Activated naive CD8-positive, alpha-beta T cell treated with anti-CD3 and anti-CD28 coated beads, Interleukin-2, amount 10 ng/mL, durations not matched to agents 7 days and 5 days (primary cell): ENCODE measurements at regions not wholly inside any gene's neighbourhood (a gene's known extent, or its start where the extent isn't known, plus 50 kb on each side); places are given as distances from the start of the nearest gene placed in this dataset.
"Not testable (repeated sequence)": the region's sequence is repeated elsewhere in the genome, so short reads cannot be mapped to it uniquely, and the experiment has no call there.

Experiments used
- ATAC-seq: fragments of 150-1000 bp; cut with Tn5 transposase; one replicate; pipeline ENCODE4 v1.10.0; 2021; ENCODE audit warnings: low read depth, moderate library complexity
- POLR2A ChIA-PET: fragments of 350-600 bp; sonication (Branson Sonifier 250); formaldehyde crosslinking; loops from one replicate; lab custom pipeline; 2021; ENCODE audit warnings: antibody characterized with exemption; lab: Charles Lee
- DNase-seq: peaks from one replicate; pipeline ENCODE4 v3.0.0; 2021
- H3K27ac Mint-ChIP-seq: one replicate; pipeline ENCODE4 v1.8.0; 2022; ENCODE audit warnings: mild to moderate bottlenecking, mixed read lengths
- H3K27me3 Mint-ChIP-seq: one replicate; pipeline ENCODE4 v1.8.0; 2022; ENCODE audit warnings: mild to moderate bottlenecking, moderate library complexity, mixed read lengths
- H3K36me3 Mint-ChIP-seq: one replicate; pipeline ENCODE4 v1.8.0; 2021; ENCODE audit warnings: mild to moderate bottlenecking, mixed read lengths
- H3K4me1 Mint-ChIP-seq: one replicate; pipeline ENCODE4 v1.8.0; 2021; ENCODE audit warnings: mixed read lengths
- H3K4me3 Mint-ChIP-seq: one replicate; pipeline ENCODE4 v1.8.0; 2022; ENCODE audit warnings: mild to moderate bottlenecking, moderate library complexity, mixed read lengths
- H3K9me3 Mint-ChIP-seq: one replicate; pipeline ENCODE4 v1.8.0; 2021; ENCODE audit warnings: mixed read lengths

DNA sequence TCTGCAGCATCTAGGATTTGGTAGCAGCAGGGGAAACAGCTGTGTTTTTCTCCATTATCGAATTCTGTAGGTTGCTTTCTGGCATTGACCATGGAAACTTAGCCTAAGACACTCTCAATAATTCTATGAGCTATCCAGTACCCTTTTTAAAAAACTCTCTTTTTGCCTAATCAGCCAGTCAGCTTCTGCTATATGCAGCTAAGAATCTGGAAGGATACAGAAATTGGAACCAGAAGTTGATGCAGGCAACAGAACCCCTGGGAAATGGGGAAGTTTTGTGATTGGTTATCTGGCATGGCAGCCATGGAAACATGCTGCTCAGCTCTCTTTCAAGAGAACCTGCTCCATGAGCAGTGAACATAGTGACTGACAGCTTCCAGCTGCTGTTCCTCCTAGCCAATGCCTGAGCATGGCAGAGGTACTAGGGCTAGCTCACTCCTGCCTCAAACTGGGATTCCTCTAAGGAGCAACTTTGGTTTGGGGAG lies 417.6 kb upstream of the MAOA start:
- peaks cover 1% of the 10 kb centered on the region for H3K9me3 Mint-ChIP-seq
- no peaks in the 10 kb centered on the region for H3K27me3 Mint-ChIP-seq
- POLR2A ChIA-PET = no interaction called here
- DNase-seq (no peak), ATAC-seq (no peak)
- H3K36me3 Mint-ChIP-seq = no peaks in the 10 kb centered on the region
- no peaks in the 10 kb centered on the region for H3K4me1 Mint-ChIP-seq
- H3K4me3 Mint-ChIP-seq = no peak overlapping the region
- H3K27ac Mint-ChIP-seq = no peak overlapping the region

DNA sequence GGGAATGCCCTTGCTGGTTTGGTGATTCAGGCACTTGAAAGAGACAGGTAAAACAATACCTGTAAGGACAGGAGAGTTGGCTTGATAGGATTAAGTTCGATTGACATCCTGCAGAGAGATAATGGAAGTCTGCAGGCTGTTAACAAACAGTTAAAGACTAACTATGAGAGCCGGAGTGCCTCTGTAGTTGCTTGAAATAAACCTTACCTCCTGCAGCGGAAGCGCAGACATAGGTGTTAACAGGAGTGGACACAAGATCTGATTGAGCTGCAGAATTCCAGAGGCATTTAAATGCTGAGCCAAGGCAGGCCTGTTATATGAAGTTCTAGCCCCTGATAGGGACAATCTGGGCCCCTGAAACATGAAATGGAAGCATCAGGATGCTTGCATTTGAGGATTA lies 416.7 kb upstream of the MAOA start:
- ATAC-seq (no peak), DNase-seq (no peak)
- no peaks in the 10 kb centered on the region for H3K36me3 Mint-ChIP-seq
- H3K4me1 Mint-ChIP-seq = no peaks in the 10 kb centered on the region
- H3K4me3 Mint-ChIP-seq = no peak overlapping the region
- peaks cover 1% of the 10 kb centered on the region for H3K9me3 Mint-ChIP-seq
- POLR2A ChIA-PET = no interaction called here
- H3K27ac Mint-ChIP-seq = no peak overlapping the region
- H3K27me3 Mint-ChIP-seq = no peaks in the 10 kb centered on the region

DNA sequence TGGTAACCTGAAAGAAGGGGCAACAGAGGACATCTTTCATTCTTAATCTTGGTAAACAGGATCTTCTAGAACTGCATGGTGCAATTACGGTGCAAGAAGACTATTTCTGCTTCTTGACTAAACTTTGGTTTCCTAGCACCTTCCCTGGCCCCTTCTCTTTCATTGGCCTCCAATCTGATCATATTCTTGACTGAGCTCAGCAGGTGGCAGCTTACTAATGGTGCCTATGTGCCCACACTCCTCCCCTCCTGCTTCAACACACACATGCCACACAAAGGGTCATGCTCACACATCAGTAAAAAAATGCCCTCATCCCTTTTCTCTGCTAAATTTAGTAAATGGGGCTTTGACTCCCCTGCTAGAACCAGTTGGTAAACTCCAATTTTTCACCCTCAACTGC lies 400.5 kb upstream of the MAOA start:
- Mint-ChIP-seq H3K36me3 (peaks cover 2% of the 10 kb centered on the region), H3K27me3 (no peaks in the 10 kb centered on the region), H3K27ac (no peak overlapping the region), H3K9me3 (peaks cover 3% of the 10 kb centered on the region), H3K4me1 (no peaks in the 10 kb centered on the region), H3K4me3 (no peak overlapping the region)
- POLR2A ChIA-PET = no interaction called here
- ATAC-seq (no peak), DNase-seq (no peak)

DNA sequence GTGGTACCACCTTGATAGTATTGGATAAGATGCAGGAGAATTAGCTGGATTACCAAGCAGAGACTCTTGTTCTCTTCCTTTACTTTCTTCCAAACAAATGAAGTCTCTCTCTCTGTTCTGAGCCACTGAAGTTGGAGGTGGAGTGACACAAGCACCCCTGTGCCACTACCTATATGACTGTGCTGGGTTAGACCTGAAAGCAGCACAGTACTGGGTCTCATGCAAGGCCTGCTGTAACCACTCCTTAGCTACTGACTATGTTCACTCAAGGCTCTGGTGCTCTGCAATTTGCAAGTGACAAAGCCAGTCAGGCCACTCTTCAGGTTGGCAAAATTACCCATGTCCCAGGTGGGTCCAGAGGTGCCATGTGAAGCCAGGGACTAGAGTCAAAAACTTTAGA lies 389.6 kb upstream of the MAOA start:
- ATAC-seq = no peak
- H3K4me1 Mint-ChIP-seq = no peaks in the 10 kb centered on the region
- H3K36me3 Mint-ChIP-seq = peaks cover 2% of the 10 kb centered on the region
- H3K27ac Mint-ChIP-seq = no peak overlapping the region
- H3K4me3 Mint-ChIP-seq = no peak overlapping the region
- no peaks in the 10 kb centered on the region for H3K27me3 Mint-ChIP-seq
- H3K9me3 Mint-ChIP-seq = peaks cover 6% of the 10 kb centered on the region
- no peak for DNase-seq
- POLR2A ChIA-PET = no interaction called here

DNA sequence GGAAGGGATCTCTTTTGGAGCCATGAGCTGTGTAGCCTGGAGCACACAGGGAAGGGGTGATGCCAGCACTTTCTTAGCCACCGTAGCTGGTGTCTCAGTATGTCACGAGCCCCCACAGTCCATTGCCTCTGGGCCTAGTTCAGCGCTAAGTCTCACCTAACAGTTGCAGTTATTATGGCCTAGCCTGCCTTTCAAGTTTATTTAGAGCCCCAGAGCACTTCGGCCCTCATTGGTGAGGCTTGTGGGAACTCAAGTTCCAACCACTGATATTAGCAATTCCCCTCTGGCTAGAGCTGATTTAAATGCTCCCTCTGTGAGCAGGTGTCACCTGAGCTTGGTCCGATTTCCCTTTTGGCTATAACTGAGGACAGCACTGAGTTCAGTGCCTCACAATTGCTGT lies 388.4 kb upstream of the MAOA start:
- DNase-seq = no peak
- no peaks in the 10 kb centered on the region for H3K4me1 Mint-ChIP-seq

DNA sequence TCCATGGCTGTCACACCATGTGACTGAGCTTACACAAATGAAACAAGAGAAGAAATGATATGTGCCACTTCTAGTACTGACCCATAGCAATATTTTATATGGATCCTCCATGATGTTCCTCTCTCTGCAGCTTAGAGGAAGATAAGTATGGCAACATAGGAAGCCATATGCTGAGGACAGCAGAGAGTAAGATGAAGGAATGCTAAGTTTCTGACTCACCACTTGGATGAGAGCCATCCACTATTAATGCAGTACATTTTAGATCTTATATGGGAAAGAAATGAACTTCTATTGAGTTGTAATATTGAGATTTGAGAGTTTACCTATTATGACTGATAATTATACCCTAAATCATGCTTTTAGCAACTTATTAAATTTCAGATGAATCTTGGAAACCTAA lies 386.9 kb upstream of the MAOA start:
- POLR2A ChIA-PET = no interaction called here
- no peaks in the 10 kb centered on the region for H3K4me1 Mint-ChIP-seq
- H3K27me3 Mint-ChIP-seq = no peaks in the 10 kb centered on the region
- peaks cover 9% of the 10 kb centered on the region for H3K9me3 Mint-ChIP-seq
- H3K27ac Mint-ChIP-seq = no peak overlapping the region
- ATAC-seq = no peak
- H3K4me3 Mint-ChIP-seq = no peak overlapping the region
- no peaks in the 10 kb centered on the region for H3K36me3 Mint-ChIP-seq
- no peak for DNase-seq

More for the DNA sequence above, 388.4 kb upstream of the MAOA start:
- no peak for ATAC-seq
- Mint-ChIP-seq H3K9me3 (peaks cover 6% of the 10 kb centered on the region), H3K36me3 (no peaks in the 10 kb centered on the region), H3K4me3 (no peak overlapping the region), H3K27me3 (no peaks in the 10 kb centered on the region), H3K27ac (no peak overlapping the region)
- POLR2A ChIA-PET = no interaction called here

DNA sequence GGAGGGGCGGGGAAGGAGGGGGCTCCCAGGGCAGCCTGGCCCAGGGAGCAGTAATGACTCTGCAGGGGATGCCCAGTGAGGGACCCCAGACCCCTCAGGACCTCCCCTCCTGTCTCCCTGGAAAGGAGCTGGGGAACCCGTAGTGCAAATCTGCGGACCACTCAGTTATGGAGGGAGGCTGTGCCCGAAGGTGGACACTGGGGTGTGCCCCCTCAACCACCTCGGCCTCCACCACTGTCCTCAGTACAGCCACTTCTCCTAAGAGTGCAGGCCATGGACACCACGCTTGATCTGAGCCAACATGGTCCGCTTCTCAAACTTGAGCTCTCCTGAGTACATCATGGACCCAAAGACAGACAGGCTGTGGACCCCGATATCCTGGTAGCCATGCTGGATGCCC lies 378.2 kb upstream of the MAOA start:
- no peak for DNase-seq
- no peak overlapping the region for H3K27ac Mint-ChIP-seq
- H3K4me1 Mint-ChIP-seq = no peaks in the 10 kb centered on the region
- H3K36me3 Mint-ChIP-seq = no peaks in the 10 kb centered on the region
- ATAC-seq = no peak
- H3K4me3 Mint-ChIP-seq = no peak overlapping the region
- H3K9me3 Mint-ChIP-seq = peaks cover 7% of the 10 kb centered on the region
- POLR2A ChIA-PET = no interaction called here
- no peaks in the 10 kb centered on the region for H3K27me3 Mint-ChIP-seq

DNA sequence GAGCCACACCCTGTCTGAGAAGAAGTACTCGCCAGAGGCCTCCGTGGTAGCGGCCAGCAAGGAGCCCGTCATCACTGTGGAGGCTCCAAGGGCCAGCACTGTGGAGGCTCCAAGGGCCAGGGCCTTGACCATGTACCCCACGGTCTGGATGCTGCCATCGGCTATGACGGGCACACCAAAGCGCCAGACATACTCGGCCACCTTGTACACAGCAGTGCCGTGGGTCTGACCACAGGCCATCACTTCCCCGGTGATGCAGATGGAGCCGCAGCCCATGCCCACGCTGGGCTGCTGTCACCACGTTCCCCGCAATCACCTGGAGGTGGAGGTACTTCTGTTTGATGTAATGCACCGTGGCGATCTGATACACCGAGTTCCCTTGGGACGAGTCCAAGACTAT lies 377.7 kb upstream of the MAOA start:
- POLR2A ChIA-PET = no interaction called here
- H3K9me3 Mint-ChIP-seq = peaks cover 6% of the 10 kb centered on the region
- no peaks in the 10 kb centered on the region for H3K27me3 Mint-ChIP-seq
- H3K36me3 Mint-ChIP-seq = no peaks in the 10 kb centered on the region
- ATAC-seq (no peak), DNase-seq (no peak)
- no peaks in the 10 kb centered on the region for H3K4me1 Mint-ChIP-seq
- H3K27ac Mint-ChIP-seq = no peak overlapping the region
- H3K4me3 Mint-ChIP-seq = no peak overlapping the region

DNA sequence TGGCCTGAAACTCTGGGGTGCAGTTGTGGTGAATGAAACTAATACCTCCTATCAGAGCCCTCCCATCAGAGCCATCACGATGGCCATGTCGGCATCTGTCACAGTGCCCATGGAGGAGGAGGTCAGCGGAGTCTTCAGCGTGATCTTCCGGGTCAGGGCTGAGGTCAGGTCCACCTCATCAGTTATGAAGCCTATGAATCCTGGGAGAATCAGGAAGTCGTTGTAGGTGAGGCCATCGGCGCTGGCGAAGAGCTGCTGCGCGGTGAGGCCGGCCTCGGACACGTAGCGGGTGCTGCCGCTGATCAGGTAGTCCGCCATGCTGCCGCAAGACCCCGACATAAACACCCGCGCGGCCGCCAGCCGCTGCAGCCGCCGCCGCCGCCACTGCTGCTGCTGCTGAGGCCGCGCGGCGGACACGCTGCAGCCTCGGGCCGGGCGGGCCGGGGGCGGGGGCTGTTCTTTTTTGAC lies 376.7 kb upstream of the MAOA start:
- H3K36me3 Mint-ChIP-seq = no peaks in the 10 kb centered on the region
- peaks cover 4% of the 10 kb centered on the region for H3K9me3 Mint-ChIP-seq
- H3K4me3 Mint-ChIP-seq = no peak overlapping the region
- DNase-seq = no peak
- no peak for ATAC-seq
- POLR2A ChIA-PET = no interaction called here
- H3K27ac Mint-ChIP-seq = no peak overlapping the region
- H3K4me1 Mint-ChIP-seq = no peaks in the 10 kb centered on the region
- no peaks in the 10 kb centered on the region for H3K27me3 Mint-ChIP-seq

DNA sequence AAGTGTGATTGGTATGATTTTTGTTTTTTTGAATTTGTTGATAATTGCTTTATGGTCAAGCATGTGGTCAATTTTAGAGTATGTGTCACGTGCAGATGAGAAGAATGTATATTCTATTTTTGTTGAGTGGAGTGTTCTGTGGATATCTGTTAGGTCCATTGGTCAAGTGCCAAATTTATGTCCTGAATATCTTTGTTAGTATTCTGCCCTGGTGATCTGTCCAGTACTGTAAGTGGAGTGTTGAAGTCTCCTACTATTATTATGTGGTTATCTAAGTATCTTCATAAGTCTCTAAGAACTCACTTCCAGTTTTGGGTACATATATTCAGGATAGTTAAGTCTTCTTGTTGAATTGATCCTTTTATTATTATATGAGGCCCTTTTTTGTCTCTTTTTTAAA lies 372.9 kb upstream of the MAOA start:
- ATAC-seq (no peak), DNase-seq (no peak)
- Mint-ChIP-seq H3K4me3 (no peak overlapping the region), H3K27ac (no peak overlapping the region), H3K9me3 (peaks cover 4% of the 10 kb centered on the region), H3K27me3 (no peaks in the 10 kb centered on the region), H3K4me1 (no peaks in the 10 kb centered on the region), H3K36me3 (no peaks in the 10 kb centered on the region)
- POLR2A ChIA-PET = no interaction called here

DNA sequence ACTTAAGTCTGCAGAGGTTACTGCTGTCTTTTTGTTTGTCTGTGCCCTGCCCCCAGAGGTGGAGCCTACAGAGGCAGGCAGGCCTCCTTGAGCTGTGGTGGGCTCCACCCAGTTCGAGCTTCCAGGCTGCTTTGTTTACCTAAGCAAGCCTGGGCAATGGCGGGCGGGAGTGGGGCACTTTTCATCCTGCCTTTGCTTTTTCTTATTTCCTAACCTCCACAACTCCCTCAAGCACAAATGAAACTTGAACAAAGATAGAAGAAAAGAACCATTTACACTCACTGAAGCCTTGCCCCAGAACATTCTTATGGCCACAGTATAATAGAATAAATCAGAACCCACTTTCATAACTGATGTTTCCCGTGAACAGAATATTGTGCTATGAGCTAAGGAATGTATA lies 344.5 kb upstream of the MAOA start:
- H3K4me1 Mint-ChIP-seq, H3K27me3 Mint-ChIP-seq, H3K36me3 Mint-ChIP-seq, POLR2A ChIA-PET, H3K27ac Mint-ChIP-seq, ATAC-seq, H3K4me3 Mint-ChIP-seq, H3K9me3 Mint-ChIP-seq, DNase-seq: not testable (repeated sequence)

DNA sequence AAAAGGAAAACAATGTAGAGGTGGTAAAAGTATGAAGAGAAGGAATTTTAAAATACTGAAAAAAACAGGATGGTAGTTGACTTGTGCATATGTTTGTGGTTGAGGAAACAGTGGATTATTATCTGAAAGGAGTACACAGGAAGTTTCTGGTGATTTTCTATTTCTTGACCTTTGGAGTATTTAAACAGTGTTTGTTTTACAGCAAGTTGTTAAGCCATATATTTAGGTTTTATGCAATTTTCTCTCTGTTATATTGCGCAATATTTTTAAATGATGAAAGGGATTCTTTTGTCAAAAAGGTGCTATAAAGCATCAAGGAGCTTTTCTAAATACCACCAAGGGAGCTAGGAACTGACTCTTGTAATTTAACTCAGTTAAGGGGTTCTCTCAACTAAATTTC lies 343.1 kb upstream of the MAOA start:
- H3K4me1 Mint-ChIP-seq = no peaks in the 10 kb centered on the region
- no peaks in the 10 kb centered on the region for H3K27me3 Mint-ChIP-seq
- peaks cover 1% of the 10 kb centered on the region for H3K9me3 Mint-ChIP-seq
- H3K4me3 Mint-ChIP-seq = no peak overlapping the region
- no peak for ATAC-seq
- DNase-seq = no peak
- H3K36me3 Mint-ChIP-seq = no peaks in the 10 kb centered on the region
- no peak overlapping the region for H3K27ac Mint-ChIP-seq
- POLR2A ChIA-PET = no interaction called here

DNA sequence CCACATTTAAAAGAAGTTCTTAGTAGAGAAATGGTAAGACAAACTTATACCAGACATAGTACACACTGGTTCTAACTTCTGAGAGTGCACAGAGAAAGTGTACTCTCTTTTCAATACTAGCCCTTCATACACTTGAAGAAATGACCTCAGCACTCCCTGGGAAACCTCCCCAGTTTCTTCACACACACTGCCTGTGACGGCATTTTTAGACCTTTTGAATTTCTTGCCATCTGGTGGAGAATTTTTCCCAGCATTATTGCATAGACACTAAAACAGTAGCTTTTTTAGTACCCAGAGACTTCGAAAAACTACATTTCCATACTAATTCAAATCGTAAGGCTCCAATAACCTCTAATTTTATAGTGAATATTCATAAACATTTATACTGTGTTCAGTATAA lies 341.6 kb upstream of the MAOA start:
- Mint-ChIP-seq H3K9me3 (peaks cover 1% of the 10 kb centered on the region), H3K4me3 (no peak overlapping the region), H3K27ac (no peak overlapping the region), H3K27me3 (no peaks in the 10 kb centered on the region), H3K36me3 (no peaks in the 10 kb centered on the region), H3K4me1 (no peaks in the 10 kb centered on the region)
- DNase-seq (no peak), ATAC-seq (no peak)
- POLR2A ChIA-PET = no interaction called here

DNA sequence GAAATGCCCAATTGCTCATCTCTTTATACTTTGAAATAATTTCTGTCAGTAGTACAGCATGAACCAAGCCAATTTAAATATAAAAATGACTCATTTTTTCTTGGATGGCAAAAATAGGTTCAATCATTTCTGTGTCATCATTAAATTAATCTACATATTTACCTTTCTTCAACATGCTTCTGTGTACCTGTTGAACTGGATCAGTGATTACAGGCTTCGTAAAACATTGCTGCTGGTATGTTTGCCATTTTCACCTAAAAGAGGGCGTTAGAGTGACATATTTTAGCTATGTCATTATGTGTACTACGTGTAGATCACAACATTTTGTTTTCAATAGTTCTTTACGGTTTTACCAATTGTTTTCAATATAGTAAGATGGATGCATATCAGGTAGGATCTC lies 340.5 kb upstream of the MAOA start:
- Mint-ChIP-seq H3K4me3 (no peak overlapping the region), H3K9me3 (peaks cover 1% of the 10 kb centered on the region), H3K27ac (no peak overlapping the region), H3K27me3 (no peaks in the 10 kb centered on the region), H3K36me3 (no peaks in the 10 kb centered on the region), H3K4me1 (no peaks in the 10 kb centered on the region)
- POLR2A ChIA-PET = no interaction called here
- ATAC-seq (no peak), DNase-seq (no peak)

DNA sequence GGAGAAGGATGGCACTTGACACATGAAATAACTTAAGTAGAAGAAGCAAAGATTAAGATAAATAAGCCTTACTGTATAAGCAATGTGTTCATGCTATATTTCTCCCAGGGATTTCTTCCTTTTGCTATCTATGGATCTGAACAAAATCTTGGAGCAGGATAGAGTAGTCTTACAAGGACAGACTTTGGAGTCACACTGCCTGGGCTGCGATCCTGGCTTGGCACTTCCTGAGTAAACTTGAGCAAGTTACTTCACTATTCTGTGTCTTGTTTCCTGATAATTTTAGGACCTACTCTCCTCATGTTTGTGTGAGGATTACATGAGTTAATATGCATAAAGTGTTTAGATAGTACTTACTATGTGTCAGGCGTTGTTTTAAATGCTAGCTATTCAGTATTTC lies 340.0 kb upstream of the MAOA start:
- POLR2A ChIA-PET = no interaction called here
- DNase-seq (no peak), ATAC-seq (no peak)
- Mint-ChIP-seq H3K27me3 (no peaks in the 10 kb centered on the region), H3K4me1 (no peaks in the 10 kb centered on the region), H3K9me3 (peaks cover 1% of the 10 kb centered on the region), H3K4me3 (no peak overlapping the region), H3K27ac (no peak overlapping the region), H3K36me3 (no peaks in the 10 kb centered on the region)
